ENCODE measurements at regions not wholly inside any gene's neighbourhood (a gene's known extent, or its start where the extent isn't known, plus 50 kb on each side); places are given as distances from the start of the nearest gene placed in this dataset.

DNA sequence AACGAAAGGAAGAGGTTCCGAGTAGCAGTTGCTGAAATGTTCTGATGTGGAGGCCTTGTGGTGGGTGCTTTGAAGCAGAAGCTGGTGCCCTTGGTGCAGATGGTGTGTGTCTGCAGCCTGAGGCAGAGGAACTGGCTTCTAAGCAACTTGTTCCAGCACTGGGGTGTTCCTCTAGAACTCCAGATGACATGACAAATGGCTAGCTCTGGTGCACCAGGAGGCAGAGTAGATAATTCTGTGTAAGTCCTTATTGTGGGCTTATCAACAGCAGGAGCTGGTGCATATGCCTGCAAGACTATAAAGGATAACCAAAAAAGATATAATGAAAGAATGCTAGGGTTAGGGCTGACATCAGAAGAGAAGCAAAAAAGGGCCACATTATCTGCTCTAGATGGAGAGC is 76.5 kb downstream of the ARL5B start:
- H3K27ac ChIP-seq, result no peak overlapping the region
- ChIA-PET POLR2A (ENCODE audit: low non-redundant PET) (no interaction called here), CTCF (no interaction called here)
- TF ChIP-seq, protein P1, sequence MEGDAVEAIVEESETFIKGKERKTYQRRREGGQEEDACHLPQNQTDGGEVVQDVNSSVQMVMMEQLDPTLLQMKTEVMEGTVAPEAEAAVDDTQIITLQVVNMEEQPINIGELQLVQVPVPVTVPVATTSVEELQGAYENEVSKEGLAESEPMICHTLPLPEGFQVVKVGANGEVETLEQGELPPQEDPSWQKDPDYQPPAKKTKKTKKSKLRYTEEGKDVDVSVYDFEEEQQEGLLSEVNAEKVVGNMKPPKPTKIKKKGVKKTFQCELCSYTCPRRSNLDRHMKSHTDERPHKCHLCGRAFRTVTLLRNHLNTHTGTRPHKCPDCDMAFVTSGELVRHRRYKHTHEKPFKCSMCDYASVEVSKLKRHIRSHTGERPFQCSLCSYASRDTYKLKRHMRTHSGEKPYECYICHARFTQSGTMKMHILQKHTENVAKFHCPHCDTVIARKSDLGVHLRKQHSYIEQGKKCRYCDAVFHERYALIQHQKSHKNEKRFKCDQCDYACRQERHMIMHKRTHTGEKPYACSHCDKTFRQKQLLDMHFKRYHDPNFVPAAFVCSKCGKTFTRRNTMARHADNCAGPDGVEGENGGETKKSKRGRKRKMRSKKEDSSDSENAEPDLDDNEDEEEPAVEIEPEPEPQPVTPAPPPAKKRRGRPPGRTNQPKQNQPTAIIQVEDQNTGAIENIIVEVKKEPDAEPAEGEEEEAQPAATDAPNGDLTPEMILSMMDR (conservative IDR thresholded peaks at IDR 0.05; ENCODE audit: low read depth), result no peak
- no peak for DNase-seq (ENCODE audit: low spot score)

DNA sequence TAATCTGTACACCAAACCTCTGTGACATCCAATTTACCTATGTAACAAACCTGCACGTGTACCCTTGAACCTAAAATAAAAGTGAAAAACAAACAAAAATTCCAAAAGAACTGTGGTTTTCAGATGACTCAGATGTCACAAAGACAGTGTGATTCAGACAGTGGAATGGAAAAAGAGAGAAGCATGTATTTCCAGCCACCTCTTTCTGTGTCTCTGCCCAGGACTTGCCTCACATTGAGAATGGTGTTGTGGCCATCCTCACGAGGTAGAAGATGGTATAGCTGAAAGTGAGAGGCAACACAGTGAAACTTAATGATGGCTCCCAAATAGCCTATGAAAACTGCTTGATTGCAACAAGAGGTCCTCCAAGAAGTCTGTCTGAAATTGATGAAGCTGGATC is 78.0 kb downstream of the ARL5B start:
- TF ChIP-seq, protein P1 (conservative IDR thresholded peaks at IDR 0.05; ENCODE audit: low read depth), result no peak
- POLR2A ChIA-PET (ENCODE audit: low non-redundant PET), result no interaction called here
- no peak overlapping the region for H3K27ac ChIP-seq
- CTCF ChIA-PET, result no interaction called here
- DNase-seq (ENCODE audit: low spot score), result no peak

DNA sequence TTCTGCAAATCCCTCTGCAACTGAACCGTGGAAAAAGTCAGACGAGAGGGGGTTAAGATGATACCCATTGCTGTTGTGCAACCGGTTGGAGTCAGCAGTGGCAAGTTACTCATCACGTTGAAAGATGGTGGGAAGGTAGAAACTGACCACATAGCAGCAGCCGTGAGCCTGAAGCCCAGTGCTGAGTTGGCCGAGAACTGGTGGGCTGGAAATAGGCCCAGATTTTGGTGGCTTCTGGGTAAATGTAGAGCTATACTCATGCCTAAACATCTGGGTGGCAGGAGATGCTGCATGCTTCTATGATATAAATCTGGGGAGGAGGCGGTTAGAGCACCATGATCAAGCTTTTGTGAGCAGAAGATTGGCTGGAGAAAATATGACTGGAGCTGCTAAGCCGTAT is 78.6 kb downstream of the ARL5B start:
- DNase-seq (ENCODE audit: low spot score), result no peak
- ChIA-PET POLR2A (ENCODE audit: low non-redundant PET) (no interaction called here), CTCF (no interaction called here)
- TF ChIP-seq, protein P1 (conservative IDR thresholded peaks at IDR 0.05; ENCODE audit: low read depth), result no peak
- no peak overlapping the region for H3K27ac ChIP-seq

GRCh38 chr10:18738835-18739234 is 79.6 kb downstream of the ARL5B start:
- no peak overlapping the region for H3K27ac ChIP-seq
- POLR2A ChIA-PET (ENCODE audit: low non-redundant PET), result no interaction called here
- no peak for DNase-seq (ENCODE audit: low spot score)
- TF ChIP-seq, protein P1 (conservative IDR thresholded peaks at IDR 0.05; ENCODE audit: low read depth), result no peak
- CTCF ChIA-PET, result no interaction called here

DNA sequence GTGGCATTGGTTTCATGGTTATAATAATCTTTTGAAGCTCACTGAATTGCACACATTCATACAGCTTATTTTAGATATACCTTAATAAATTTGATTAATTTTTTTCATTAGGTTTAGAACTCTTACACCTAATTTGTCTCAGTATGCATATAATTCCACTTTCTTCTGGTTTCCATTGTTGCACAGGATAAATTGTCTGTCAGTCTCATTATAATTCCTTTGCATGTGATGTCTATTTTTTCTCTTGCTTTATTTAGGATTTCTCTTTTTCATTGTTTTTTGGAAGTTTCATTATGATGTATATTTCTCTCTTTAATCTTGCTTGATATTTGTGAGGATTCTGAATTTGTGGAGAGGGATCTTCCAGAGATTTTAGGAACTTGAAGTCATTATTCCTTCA is 84.7 kb downstream of the ARL5B start:
- H3K27ac ChIP-seq, result no peak overlapping the region
- ChIA-PET CTCF (no interaction called here), POLR2A (ENCODE audit: low non-redundant PET) (no interaction called here)
- no peak for DNase-seq (ENCODE audit: low spot score)
- TF ChIP-seq, protein P1 (conservative IDR thresholded peaks at IDR 0.05; ENCODE audit: low read depth), result no peak

- TF ChIP-seq, protein P1 (conservative IDR thresholded peaks at IDR 0.05; ENCODE audit: low read depth), result no peak
- CTCF ChIA-PET, result no interaction called here
- DNase-seq (ENCODE audit: low spot score), result no peak
- no peak overlapping the region for H3K27ac ChIP-seq
- POLR2A ChIA-PET (ENCODE audit: low non-redundant PET), result no interaction called here
Measured at GRCh38 chr10:18753312-18753895, 94.2 kb downstream of the ARL5B start.

DNA sequence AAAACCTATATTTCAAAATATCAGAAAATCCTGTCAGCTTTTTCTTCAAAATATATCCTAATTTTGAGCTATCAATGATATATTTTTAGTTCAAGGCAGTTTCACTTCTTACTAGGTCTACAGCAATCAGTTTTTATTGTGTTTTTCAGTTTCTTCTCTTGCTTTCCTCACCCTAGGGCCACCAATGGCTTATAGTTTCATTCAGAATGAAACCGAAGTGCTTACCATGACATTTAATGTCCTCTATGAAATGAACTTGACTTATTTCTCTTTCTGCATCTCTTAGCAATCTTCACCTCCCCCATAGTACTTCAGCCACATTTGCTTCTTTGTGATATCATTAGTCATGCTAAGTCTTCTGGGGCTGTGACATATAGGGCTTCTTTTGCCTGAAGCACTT is 100.3 kb downstream of the ARL5B start:
- H3K27ac ChIP-seq, result no peak overlapping the region
- DNase-seq (ENCODE audit: low spot score), result no peak
- TF ChIP-seq, protein P1 (conservative IDR thresholded peaks at IDR 0.05; ENCODE audit: low read depth), result no peak
- CTCF ChIA-PET, result interaction anchor here (0.6 kb wide), 1 partner anchor 1356 kb away, joined by 3 read pairs; no protein-coding TSS in a partner anchor
- POLR2A ChIA-PET (ENCODE audit: low non-redundant PET), result no interaction called here
